NCI-H146 treated with DMSO at 0.1 percent for 48 hours (cell line): ENCODE measurements at regions not wholly inside any gene's neighbourhood (a gene's known extent, or its start where the extent isn't known, plus 50 kb on each side); places are given as distances from the start of the nearest gene placed in this dataset.

Experiments
- DNase-seq: peaks from one replicate; lab custom pipeline; 2025; ENCODE audit not compliant: unreplicated experiment; lab: John Stamatoyannopoulos, UW

GRCh38 chr2:152815634-152816257, 97.3 kb downstream of the ARL6IP6 start:
- no peak for DNase-seq

- DNase-seq: no peak
Observed at GRCh38 chr2:152814475-152815030, 96.1 kb downstream of the ARL6IP6 start.

- no peak for DNase-seq
Observed at GRCh38 chr2:152813351-152813750, 94.9 kb downstream of the ARL6IP6 start.
